ENCODE measurements at regions not wholly inside any gene's neighbourhood (a gene's known extent, or its start where the extent isn't known, plus 50 kb on each side); places are given as distances from the start of the nearest gene placed in this dataset.
A peak's percentile ranks its signal among the peaks of the same experiment; 100 is the strongest.
"Not testable (repeated sequence)": the region's sequence is repeated elsewhere in the genome, so short reads cannot be mapped to it uniquely, and the experiment has no call there.

DNA sequence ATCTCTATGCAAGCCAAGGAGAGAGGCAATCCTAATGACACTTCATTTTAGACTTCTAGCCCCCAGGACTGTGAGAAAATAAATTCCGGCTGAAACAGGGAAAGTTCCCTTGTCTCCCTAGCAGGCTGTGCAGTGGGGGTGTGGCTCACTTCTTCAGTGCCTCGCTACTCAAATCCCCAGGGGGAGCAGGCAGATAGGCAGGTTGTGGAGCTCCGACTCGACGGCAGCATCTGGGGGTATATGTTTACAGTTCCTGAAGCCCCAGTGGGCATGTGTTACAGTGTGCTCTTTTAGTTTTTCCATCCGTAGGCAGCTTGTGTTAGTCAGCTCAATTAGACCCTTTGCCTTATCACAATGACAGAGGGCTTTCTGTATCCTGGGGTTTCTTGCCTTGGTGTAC, 836.5 kb downstream of the PDCD6IP start:
- DNase-seq (ENCODE audit: low spot score) = no peak

DNA sequence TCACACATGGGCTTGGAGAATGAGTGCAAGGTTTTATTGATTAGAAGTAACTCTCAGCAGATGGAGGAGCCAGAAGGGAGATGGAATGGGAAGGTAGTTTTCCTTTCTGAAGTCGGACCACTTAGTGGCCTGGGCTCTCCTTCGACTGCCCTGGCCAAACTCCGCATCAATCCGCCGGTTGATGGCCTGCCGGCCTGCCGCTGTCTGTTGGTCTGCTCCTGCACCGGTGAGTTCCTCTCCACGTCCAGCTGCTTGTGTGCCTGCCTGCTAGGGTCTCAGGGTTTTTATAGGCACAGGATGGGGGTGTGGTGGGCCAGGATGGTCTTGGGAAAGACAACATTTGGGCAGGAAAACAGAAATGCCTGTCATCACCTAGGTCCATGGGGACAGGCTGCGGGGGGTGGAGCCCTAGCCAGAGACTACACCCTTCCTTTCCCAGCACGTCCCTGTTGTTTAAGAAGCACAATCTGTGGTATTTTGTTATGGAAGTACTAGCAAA, 837.0 kb downstream of the PDCD6IP start:
- DNase-seq (ENCODE audit: low spot score) = no peak

DNA sequence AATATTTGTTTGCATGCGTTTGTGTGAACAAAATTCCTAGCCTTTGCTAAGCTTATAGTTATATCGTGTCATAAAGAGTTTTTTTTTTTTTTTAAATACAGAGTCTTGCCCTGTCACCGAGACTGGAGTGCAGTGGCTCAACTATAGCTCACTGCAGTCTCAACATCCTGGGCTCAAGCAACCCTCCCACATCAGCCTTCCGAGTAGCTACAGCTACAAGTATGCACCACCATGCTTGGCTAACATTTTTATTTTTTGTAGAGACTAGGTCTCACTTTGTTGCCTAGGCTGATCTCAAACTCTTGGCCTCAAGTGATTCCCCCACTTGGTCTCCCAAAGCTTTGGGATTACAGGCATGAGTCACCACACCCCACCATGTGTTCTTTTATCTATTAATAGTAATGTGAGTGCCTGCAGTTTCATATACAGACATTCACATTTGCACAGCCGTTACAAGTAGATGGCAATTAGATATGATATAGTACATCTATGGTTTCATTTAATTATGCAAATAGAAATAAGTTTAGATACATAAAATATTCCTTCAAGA, 848.6 kb downstream of the PDCD6IP start:
- DNase-seq (ENCODE audit: low spot score) = no peak

DNA sequence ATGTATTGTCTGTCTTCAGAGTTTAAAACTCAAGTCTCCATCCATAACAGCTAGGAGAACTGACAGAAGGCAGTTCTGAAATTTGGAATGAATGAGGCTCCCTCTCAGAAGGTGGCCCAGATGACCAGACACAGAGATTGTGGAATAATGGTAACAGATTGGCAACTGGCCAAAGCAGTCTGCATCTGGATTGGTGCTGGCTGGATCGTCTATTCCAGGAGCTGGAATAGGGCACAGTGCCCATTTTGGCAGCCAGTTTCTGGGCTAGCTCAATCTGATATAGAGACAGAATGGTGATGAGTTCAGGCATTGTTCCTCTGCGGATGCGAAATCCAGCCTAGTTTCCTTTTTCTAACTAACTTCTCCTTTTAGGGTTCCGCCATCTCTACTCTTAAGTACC, 851.7 kb downstream of the PDCD6IP start:
- DNase-seq (ENCODE audit: low spot score) = no peak

DNA sequence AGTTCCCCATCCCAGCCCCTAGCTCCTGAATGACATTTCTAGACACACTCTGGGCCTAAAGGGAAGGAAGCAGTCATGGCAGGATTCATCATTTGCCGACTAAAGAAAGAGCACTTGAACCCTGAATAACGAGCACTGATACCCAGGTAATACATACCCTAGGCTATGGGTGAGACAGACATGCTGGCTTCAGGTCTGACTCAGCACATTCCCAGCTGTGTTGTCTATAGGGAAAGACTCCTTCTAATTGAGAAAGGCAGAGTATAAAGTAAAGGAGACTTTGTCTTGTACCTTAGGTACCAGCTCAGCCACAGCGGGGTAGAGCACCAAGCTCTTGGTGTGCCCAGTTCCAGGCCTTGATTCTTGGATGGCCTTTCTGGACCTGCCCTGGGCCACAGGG, 870.5 kb downstream of the PDCD6IP start:
- no peak for DNase-seq (ENCODE audit: low spot score)

- no peak for DNase-seq (ENCODE audit: low spot score)
These were observed 871.1 kb downstream of the PDCD6IP start for GRCh38 chr3:34669490-34669889.

DNA sequence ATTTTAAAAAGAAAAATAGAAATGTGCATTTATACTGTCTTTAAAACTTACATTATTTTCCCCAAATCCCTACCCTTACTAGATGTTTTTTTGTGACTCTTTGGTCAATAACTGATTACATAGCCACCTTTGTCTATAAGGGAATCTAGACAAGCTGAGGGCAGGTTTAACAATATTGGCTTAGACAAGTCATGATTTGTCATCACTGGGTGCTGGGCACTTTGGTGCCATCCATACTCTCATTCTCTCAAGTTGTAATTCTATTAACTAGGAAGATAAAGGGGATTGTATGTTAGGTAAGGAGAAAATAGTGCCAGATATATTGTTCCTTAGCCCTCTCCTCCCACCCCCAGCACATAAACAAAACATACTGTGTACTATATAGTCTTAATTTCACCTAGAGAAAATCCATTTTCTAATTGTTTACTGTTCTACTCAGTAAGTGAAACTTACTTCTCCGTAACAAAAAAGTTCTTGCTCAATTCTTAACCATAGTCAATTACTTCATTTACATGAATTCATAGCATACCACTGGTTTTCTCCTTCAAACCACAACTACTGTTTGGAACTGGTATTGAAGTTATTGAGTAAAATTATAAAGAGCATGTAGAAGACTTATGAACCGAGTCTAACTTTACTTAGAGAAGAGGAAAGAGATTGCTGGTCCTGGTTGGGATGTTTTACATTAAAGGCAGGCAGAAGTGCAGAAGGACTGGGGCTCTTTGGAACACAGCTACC, 877.1 kb downstream of the PDCD6IP start:
- DNase-seq (ENCODE audit: low spot score) = no peak

DNA sequence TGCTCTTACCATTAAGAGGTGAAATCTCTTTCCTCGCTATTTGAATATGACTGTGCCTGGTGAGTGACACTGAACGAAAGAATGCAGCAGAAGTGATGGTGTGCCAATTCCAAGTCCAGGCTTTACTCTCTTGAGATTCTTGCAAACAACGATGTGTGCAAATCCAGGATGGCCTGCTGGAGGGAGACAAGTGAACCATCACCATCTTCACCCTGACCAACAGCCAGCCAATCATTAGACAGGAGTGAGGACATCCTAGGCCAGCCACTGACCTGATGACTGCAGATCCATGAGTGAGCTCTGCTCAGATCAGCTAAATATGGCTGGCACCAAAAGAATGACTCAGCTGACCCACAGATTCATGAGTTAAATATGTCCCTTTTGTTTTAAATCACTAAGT, 878.0 kb downstream of the PDCD6IP start:
- no peak for DNase-seq (ENCODE audit: low spot score)

GRCh38 chr3:34678575-34678974, 880.1 kb downstream of the PDCD6IP start:
- no peak for DNase-seq (ENCODE audit: low spot score)

DNA sequence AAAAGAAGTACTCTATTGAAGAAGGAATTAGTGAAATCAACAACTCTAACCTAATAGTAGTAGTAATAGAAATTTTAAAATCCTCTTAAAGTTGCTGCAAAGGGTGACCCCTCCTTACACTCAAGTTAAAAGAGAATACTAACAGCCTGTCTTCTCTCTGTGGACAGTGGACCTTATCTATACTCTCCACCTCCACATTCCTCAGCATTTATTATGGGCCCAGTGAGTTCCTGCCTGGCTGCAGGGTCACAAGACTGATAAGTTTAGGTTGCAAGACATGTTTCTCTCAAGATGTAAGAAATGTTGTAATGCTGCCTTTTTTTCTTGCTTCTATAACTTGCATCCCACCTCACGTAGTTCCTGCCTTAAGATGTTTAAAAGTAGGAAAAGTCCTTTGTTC, 880.6 kb downstream of the PDCD6IP start:
- DNase-seq (ENCODE audit: low spot score) = not testable (repeated sequence)

DNA sequence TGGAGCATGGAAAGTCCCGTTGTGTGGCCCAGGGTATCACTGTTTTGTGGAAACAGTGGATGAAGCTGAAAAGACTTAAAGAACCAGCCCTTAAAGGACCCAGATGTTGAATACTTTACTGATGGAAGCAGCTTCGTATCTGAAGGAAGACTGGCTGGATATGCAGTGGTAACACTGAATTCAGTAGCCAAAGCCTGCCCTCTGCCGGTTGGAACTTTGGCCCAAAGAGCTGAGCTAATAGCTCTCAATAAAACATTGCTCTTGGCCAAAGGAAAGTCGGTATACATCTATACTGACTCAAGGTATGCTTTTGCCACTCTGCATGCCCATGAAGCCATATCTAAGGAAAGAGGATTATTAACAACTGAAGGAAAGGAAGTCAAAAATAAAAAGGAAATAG, 885.4 kb downstream of the PDCD6IP start:
- peak; percentile 6 for DNase-seq (ENCODE audit: low spot score)

DNA sequence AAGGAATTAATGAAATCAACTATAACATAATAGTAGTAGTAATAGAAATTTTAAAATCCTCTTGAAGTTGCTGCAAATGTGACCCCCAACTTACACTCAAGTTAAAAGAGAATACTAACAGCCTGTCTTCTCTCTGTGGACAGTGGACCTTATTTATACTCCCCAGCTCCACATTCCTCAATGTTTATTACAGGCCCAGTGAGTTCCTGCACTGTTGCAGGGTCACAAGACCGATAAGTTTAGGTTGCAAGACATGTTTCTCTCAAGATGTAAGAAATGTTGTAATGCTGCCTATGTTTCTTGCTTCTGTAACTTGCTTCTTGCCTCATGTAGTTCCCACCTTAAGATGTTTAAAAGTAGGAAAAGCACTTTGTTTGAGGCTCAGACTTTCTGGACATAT, 888.1 kb downstream of the PDCD6IP start:
- no peak for DNase-seq (ENCODE audit: low spot score)

- no peak for DNase-seq (ENCODE audit: low spot score)
These were observed 889.2 kb downstream of the PDCD6IP start for GRCh38 chr3:34687671-34688070.

DNA sequence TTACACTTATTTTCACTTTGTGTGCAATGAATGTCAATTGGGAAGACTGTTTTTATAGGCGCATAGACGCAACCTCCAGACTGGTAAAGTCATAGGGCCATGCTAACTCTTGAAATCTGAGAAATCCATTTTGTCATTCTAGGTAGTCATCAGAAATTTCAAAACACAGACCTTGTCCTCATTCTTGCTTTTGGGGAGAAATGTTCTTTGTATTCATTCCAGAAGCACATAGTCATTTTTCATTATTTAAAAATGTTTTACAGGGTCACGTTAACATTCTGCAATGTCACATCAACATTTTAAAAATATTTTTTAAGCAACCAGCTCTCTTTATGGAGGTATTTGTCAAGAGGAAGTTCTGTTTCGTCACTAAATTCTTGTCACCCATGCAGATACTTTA, 898.4 kb downstream of the PDCD6IP start:
- no peak for DNase-seq (ENCODE audit: low spot score)

DNA sequence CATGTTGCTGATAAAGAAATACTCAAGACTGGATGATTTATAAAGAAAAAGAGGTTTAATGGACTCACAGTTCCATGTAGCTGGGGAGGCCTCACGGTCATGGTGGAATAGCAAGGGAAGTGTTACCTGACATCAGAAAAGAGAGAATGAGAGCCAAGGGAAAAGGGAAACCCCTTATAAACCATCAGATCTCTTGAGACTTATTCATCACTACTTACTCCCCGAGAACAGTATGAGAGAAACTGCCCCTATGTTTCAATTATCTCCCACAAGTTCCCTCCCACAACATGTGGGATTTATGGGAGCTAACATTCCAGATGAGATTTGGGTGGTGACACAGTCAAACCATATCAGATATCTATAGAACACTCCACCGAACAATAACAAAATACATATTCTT, 904.6 kb downstream of the PDCD6IP start:
- no peak for DNase-seq (ENCODE audit: low spot score)

DNA sequence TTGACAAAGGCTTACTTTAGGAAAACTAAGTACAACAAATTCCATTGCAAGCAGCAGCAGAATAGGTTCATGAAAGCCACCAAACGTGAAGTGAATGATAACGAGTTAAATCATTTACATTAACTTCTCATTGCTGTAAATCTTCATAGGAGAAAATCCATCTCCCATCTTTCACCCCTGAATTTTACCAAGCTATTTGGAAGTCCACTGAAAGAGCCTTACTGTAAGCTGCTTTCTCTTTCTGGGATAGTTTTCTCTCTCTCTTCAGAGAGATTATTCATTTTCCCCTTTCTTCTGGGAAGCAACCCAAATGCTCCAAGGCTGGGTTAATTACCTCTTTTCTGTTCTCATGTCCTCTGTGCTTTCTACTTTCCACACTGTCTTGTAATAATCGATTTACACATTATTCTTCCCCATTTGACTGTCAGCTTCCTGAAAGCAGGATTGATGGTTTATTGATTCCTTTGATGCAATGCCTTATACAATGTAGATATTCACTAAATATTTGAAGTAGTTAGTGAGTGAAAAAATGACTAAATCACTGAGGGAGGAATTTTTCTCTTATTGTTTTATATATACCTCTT, 914.3 kb upstream of the ARPP21 start:
- no peak for DNase-seq (ENCODE audit: low spot score)

DNA sequence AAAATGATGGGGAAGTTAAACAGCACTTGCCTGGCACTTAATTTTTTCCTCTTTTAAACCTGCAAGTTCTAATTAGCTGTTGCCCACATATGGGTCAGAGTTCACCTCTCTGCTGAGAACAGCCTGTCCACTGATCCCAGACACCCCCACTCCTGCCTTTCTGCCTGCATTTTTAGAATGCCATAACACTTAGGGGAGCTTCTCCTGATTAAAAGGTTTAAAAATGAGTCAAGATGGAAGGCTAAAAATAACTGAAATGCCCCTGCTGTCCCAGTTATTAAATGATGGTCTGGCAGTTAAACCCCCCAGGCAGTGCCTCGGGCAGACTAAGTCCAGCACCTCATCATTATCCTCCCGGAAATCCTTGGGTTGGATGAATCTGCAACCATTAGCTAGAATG, 913.6 kb upstream of the ARPP21 start:
- no peak for DNase-seq (ENCODE audit: low spot score)

- no peak for DNase-seq (ENCODE audit: low spot score)
These were observed 911.6 kb upstream of the ARPP21 start for GRCh38 chr3:34727700-34728099.

GRCh38 chr3:34742151-34742550, 897.2 kb upstream of the ARPP21 start:
- DNase-seq (ENCODE audit: low spot score) = no peak

DNA sequence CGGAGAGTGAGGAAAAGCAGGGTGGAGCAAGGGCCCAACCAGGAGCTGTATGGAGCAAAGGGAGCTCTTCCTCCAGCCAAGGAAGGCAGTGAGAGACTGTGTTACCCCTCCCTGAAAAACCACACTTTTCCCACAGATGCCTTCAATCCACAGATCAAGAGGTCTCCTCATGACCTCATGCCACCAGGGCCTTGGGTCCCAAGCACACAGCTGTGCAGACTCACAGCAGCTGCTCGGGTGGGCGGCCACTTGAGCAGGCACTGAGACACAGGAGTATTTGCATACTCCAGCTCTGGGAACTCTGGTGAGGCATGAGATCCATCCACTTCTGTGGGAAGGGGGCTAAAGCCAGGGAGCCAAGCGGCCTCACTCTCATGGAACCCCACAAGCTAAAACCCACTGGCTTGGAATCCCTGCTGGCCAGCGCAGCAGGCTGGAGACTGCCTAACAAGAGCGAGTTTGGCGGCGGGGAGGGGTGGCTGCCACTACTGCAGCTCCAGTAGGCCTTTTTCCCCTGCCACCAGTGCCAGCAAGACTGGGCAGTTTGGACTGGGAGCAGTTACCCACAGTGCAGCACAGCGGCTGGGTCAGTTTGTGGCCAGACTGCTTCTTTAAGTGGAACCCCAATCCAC, 880.6 kb upstream of the ARPP21 start:
- DNase-seq (ENCODE audit: low spot score) = no peak

- no peak for DNase-seq (ENCODE audit: low spot score)
These were observed 861.9 kb upstream of the ARPP21 start for GRCh38 chr3:34777386-34777785.

DNA sequence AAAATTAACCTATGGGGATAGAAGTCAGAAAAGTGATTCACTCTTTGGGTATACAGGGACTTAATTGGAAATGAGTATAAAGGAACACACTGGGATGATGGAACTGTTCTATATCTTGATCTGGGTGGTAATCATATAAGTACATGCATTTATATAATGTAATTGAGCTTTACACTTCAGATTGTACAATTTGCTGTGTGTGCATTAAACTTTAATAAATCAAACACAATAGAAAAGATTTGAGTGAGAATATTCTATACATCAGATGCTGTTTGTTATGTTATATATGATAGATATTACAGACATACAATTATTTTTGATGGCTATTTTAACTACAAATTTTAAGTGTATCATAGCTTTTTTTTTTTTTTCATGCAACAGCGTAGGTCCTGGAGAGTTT, 860.2 kb upstream of the ARPP21 start:
- DNase-seq (ENCODE audit: low spot score) = no peak

DNA sequence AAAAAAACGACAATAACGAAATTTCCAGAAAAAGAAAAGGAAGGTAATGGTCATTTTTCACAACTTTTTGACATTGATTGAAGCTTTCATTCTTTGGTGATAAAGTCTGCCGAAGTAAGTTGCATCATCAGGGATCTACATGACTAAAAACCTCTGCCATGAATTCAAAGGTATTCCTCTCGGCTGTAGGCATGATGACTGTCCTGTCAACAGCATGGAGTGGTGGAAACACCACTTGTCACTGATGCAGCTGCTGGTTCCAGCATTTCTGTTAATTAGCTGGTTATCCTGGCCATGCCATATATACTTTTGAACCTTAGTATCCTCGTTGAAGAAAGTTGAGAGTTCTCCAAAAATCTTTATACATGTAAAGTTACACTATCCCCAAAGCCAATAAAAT, 859.0 kb upstream of the ARPP21 start:
- DNase-seq (ENCODE audit: low spot score) = no peak

Data from H4 (cell line).